Stimulated activated CD4-positive, alpha-beta T cell treated with anti-CD3 and anti-CD28 coated beads, Interleukin-2, amount 100 ng/mL, for 4 hours (primary cell): ENCODE measurements at regions not wholly inside any gene's neighbourhood (a gene's known extent, or its start where the extent isn't known, plus 50 kb on each side); places are given as distances from the start of the nearest gene placed in this dataset.
"Not testable (repeated sequence)": the region's sequence is repeated elsewhere in the genome, so short reads cannot be mapped to it uniquely, and the experiment has no call there.

ENCODE experiments used
- DNase-seq: peaks from one replicate; pipeline ENCODE4 v3.0.0-alpha.2; 2020; ENCODE audit warnings: low read depth

DNA sequence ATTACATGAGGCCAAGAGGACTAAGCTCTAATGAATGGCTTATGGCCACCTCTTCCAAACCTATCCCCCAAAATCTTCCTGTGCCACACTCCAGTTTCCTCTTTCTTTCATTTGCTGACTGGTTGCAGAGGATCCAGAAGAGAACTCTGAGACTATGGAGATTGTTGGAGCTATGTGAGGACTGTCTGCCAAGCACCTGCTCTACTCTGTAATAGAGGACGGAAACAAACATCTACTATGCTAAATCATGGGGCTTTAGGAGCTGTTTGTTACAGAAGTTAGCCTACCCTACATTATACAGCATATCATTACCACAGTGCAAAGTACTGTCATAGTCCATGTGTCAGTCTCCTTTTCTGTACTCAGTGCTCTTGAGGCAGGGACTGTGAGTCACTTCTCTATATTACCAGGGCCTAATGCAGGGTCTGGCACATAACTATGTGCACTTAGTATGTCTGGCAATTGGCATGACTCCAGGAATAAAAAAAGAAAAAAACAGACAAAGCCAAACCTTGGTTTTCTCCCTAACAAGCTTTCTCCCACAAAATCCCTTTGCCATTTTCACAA lies 95.1 kb downstream of the RPAP3 start:
- DNase-seq: no peak

DNA sequence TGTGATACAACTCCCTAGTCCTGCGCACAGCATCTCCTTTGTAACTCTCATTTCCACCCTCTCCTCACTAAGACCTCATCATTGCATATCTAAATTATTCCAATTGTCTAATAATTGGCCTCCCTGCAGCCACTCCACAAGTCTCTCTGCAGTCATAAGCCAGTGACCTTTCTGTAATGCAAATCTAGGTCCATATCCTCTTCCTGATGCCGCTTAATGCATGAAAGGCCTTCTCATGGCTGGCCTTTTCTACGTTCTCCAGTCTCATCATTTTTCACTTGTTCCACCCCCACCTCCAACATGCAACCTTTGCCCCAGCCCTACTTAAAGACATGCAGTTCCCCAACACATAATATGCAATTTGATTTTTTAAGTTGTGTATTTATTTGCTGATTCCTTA lies 96.0 kb downstream of the RPAP3 start:
- DNase-seq: no peak

DNA sequence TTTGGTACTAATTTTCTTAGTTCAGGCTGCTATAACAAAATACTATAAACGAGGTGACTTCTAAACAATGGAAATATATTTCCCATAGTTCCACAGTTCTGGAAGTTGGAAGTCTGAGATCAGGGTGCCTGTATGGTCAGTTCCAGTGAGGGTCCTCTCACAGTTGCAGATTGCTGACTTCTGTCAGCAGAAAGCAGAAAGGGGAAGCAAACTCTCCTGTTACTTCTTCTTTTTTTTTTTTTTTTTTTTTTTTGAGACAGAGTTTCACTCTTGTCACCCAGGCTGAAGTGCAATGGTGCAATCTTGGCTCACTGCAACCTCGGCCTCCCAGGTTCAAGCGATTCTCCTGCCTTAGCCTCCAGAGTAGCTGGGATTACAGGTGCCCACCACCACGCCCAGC lies 97.2 kb downstream of the RPAP3 start:
- DNase-seq: not testable (repeated sequence)

DNA sequence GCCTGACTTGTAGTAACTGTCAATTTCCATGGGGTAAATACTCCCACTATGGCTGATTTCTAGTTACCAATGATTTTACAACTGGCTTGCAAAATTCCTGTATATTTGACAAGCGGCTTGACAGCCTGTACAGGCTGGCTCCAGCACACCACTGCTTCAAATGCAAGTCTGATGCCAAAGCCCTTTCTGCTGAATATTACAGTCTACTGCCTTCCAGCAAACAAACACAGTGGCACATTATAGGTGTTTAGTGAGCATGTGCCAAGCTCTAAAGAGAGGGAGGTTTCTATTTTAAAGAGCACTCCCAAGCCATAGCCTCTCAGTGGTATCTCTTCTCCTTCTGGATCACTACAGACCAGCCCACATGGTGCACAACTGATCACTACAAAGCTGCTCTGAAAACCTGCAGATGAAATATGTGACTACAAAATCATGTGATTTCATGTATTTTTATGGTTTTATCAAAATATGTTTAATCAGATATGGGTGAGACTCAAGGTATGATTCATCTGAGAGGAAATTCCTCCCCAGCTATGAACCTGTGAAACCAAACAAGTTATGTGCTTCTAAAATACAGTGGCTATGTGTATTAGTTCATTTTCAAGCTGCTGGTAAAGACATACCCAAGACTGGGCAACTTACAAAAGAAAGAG lies 101.5 kb downstream of the RPAP3 start:
- DNase-seq: no peak

DNA sequence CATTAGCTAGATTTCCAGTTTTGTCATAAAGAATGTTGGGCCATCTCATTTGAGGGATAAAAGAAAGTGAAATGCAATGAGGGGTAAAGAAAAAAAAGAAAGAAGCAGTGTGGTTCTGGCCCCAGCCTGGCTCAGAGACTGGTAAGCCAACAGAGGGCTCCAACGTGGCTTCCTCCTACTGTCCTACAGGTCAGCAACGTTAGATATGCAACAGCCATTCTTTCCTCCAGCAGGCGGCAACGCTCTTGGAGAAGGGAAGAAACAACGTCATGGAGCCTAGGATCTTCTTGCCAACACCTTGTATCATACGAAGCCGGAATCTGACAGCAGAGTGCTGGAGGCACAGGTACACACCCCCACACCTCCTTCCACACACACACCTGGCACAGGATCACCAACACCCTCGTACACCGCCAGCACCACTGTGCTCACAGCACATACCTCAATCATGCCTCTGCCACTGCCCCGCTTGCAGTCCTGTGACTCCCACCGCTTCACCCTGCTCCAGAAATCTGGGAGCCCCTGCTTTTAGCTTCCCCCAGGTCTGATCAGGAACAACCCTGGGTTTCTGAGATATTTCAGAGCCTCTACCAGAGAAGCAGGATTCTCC lies 102.8 kb downstream of the RPAP3 start:
- DNase-seq: no peak

DNA sequence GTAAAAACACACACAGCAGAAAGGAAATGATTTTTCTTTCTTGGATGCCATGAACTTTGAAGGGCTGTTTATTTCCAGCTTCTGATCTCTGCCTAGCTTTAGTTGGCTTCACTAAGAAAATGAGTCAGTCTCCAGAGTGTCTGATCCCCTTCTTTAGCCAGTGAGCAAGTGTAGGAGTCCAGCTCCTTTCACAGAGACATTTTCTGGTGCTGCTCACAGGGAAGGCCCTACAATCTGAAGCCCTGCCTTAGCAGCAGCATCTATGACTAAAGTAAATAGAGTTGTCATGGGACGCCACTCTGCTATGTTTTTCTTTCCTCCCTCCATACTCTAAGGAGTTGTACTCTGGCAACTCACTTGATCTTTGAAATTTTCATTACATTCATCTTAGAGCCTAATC lies 103.5 kb downstream of the RPAP3 start:
- DNase-seq: no peak

DNA sequence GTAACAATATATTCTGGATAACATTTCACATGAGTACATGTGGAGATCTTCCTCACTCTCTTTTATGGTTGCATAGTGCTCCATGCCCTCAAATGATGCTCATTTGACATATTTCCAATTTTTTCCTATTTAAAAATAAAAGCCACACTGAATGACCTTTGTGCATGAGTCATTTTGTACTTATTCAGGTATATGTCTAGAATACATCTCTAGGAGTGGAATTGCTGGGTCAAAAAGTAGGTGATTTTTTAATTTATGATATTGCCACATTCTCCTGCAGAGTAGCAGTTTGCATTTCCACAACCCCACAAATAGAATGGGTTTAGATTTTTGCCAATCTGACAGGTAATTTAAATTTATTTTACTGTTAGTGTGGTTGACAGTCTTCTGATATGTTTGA lies 104.8 kb downstream of the RPAP3 start:
- DNase-seq: no peak

DNA sequence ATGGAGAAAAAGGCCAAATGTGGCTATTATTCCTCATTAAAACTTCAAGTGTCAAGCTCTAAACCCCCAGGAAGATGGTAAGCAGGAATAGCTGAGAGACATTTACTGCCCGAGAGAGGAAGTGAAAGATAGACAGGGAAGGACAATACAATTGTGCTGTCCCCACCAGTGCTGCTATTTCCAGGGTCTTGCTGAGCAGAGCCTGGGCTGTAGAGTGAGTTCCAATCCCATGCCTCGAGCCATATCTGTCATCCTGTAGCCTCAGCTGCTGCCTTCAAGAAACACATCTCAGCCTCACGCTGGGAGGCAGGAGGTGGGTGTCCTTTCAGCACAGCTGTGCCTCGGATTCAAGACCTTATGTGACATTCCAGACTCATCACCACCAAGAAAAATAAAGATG lies 114.0 kb downstream of the RPAP3 start:
- no peak for DNase-seq

DNA sequence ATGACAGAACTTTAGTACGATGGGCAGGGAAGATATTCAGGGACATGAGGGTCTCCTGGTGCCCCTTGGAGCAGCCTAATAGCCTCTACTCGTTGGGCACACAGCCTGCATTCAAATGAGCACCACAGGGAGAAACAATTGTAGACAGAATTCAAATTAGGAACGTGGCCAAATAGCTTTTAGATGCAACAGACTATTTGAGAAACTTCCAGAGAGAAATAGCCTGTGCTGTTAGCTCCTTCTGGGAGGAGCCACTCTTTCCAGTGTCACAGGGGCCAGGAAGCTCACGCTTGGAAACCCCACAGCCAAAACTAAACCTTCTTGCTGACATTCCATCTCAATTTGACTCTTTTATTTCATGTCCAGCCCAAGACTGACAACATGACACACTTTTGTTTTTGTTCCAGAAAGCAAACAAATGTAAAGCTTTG lies 114.5 kb downstream of the RPAP3 start:
- DNase-seq: no peak

DNA sequence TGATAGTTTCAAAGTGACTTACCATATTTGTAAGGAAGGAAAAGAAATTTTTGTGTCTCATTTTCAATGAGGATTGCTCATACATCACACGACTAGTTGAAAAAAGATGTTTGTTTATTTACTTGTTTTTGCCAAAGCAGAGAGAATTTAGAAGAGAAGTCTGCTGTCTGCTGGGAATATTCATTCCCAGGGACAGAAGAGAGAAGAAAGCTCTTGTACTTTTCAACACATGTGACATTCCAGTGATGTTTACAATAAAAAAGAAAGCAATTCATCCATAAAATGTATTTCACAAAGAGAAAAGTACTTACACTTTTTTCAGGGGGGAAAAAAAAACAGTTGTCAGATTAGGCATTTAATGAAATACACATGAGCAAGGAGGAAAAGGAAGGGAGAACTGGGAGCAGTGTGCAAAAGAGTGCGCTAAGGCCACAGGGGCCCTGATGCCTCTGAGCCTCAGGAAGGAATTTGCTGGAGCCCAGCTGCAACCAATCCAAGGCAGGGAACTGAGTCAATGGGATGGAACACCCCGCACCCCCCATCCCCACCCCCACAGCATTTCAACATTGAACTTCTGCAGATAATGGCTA lies 115.0 kb downstream of the RPAP3 start:
- no peak for DNase-seq

DNA sequence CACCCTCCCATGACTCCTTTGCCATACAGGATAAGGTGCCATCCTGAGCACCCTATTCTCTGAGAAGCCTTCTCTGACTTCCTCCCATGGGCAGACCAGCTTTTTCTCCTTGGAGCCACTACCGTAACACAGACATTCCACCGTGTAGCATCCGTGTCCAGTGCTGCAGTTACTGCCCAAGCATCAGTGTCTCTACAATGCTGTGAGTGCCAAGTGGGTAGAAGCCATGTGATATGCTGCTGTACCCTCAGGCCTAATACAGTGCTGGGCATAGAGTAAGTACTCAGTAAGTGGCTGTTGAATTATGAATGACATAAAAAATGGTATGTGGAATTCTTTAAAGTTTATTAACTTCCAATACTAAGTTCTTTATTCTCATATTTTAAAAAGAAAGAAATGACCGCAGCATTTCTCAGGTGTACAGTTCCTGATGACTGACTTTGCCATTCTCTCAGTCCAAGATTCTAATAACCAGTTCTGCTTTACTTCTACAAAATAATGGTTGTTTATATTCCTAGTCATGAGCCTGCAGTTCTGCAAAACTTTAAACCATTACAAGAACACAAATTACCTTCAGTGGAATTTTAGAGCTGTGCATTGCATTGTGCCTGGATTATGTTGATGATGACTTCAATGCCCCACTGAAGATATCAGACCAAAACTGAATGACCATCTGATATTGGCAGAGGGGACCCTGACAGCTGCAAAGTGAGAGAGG lies 118.7 kb downstream of the RPAP3 start:
- DNase-seq: no peak

DNA sequence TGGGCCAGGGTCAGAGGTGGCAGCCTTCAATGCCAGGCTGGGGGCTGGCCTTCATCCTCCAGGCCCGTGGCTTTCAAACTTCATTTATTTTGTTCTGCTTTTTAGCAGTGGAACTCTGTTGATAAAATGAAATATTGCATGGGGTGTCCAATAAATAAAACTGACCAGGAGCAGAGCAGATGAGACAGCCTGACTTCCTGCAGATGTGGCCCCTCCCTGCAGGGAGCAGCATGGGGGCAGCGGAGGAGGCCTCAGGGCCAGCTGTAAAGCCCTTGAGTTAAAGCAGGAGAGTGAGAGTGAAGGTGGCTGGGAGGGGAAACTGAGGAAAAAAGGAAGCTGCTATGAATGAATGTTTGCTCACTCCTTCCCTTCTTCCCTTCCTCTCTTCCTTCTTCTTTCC lies 120.3 kb downstream of the RPAP3 start:
- DNase-seq: no peak

DNA sequence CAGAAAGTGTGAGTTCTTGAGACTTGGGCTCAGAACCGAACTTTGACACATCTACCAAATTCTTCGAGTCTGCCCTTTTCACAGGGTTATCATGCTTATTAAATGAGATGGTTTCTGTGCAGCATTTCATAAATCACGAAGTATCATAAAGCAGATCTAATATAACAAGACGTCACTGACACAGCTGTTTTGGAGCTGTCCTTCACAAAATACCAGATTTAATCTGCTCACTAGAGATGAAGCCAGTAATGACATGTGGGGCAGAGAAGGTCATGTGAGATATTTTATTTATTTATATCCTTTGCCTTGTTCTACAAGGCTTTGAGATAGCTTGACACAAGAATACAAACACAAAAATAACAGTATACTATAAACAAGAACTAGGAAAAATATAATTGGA lies 127.0 kb downstream of the RPAP3 start:
- no peak for DNase-seq

DNA sequence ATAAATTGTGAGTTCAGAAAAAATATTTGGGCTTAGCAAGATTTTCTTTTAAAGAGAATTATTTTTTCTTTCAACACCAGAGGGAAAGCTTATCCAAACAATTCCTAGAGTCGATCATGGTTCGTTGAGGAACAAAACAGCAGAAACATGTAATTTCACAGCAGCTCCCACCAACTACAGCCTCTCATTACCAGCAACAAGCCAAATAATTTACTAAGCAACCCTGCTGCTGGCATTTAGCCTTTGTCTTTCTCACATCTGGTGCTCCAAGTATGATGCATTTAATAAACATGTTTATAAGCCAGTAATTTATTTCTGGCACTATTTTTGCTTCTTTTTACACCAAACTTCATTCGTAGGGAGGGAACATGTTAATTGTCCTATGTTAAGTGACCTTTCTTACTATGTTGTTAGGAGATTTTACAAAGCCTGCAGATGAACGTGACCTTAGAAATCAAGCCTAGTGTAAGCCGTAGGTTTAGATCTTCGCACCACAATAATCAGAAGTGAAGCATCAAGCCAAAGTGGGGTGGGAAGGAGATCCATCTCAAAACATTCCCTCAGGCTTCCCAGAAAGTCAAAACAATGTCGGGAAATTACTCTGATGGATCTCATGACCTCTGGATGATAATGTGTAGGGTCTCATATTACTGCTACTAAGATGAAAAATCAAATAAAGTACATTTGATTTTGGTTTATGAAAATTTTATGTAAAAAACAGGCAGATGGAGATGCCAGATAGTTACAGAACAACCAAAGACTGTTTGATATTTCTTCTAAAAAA lies 128.4 kb downstream of the RPAP3 start:
- no peak for DNase-seq

DNA sequence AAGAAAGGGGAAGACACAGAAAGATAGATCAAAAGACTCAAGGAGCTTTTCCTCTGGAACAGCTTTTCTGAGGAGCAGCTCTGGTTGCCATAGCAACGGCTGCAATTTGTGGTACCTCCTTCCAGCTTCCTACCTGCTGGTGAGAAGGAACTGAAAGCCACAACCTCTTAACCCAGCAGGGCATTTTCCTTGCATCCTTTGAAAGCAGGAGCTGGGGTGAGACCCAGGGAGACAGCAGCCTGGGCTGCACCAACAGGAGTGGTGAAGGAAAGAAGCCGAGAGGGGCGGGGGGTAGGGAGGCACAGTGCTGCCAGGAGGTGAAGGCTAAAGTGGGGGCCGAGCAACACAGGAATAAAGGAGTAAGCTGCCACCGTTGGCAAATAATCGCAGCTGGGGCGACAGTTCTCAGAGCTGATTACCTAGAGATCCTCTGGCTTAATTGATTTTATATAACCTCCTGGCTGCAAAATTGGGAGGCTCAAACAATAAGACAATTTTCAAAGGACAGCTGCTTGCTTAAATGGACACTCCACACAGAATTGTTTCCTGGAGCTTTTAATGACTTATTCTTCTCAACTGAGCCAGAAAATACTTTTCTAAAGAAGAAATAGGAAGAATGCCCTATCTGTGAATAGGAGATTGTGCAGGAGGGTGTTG lies 129.4 kb downstream of the RPAP3 start:
- DNase-seq: no peak

DNA sequence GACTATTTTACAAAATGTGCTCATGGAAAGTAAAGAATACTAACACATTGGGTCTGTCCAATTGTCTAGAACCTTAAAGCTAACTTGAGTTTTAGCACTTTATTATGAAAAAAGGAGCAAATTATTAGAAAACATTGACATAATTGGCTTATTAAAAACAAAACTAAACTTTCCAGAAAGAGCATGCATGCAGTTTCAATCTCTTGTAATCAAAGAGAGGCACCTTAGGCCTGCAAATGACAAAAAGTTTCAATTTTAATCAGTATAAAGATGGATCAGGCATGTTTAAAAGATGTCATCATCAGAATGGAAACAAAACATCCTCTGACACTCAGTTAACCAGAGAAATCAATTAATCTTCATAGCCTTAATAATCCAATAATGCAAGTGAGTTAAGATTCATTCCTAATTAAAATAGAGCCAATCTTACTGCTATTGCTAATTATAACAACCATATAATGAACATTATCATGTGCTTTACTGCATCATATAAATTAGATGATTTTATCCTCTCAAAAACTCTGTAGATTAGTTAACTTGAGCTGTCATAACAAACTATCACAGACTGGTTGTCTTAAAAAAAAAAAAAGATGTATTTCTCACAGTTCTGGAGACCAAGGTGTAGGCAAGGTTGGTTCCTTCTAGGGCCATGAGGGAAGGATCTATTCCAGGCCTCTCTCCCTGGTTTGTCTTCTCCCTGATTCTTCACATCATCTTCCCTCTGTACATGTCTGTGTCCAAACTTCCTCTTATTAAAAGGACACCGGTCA lies 131.4 kb downstream of the RPAP3 start:
- DNase-seq: no peak

DNA sequence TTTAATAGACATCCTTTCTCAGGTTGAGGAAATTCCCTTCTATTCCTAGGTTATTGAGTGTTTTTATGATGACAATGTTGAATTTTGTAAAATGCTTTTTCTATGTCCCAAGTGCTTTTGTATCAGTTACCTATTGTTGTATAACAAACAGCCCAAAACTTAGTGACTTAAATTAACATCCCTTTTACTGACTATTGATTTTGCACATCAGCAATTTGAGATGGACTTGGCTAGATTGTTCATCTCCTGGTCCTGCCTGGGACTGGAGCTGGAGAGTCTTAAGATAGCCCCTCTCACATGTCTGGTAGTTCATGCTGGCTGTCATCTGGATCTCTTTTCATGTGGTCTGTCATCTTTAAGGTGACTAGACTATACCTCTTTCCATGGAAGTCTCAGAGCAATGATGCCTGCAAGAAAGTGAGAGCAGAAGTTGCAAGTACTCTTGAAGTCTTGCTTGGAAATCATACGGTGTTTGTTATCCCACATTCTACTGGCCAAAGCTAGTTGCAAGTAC lies 132.6 kb downstream of the RPAP3 start:
- DNase-seq: no peak

DNA sequence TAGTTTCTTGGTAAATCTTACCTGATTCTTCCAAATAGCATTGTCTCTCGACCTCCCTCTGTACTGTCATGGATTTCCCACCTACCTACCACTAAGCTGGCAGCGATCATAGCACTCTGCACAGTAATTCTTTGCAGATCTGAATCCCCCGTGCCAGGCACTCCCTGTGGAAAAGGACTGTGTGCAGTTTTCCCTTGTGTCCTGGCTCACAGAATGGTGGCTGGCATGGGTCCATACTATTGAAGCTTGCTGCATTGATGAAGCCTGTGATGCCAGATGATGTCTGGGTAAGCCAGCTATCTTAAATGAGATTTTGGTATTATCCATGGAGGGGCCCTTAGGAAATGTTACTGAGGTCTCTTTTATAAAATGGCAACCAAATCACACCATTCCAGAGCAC lies 135.7 kb downstream of the RPAP3 start:
- no peak for DNase-seq

DNA sequence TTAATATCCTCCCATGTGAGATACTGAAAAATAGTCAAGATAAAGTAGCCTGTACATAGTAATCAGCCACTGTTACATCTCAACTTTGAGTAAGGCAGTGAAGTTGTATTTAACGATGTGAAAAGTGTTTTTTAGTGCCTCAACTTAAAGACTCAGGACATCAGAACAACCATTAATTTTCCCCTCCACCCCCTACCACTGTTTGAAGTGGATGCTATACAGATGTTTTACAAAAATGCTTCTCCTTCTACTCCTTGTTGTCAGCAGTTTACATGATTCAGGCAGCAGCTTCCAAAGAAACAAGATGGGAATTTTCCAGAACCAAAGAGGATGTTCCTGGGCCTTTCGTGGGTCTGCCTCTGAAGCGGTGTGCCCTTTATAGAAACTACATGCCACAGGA lies 143.6 kb downstream of the RPAP3 start:
- no peak for DNase-seq

DNA sequence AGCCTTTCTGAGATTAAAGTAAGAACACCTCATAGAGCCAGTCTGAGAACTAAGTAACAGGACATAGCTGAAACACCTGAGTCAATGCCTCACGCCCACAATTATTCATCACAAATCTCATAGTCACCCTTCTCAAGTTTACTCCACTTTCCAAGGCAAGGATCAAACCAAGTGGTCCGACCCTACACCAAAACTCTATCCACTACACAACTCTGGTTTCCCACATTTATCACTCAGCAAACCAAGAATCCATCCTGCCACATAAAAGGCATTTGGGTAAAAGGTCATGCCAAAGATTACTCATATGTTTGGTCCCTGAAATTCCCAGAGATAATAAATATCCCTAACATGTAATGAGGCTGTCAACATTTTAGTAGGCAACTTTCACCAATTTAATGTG lies 144.1 kb downstream of the RPAP3 start:
- DNase-seq: no peak

DNA sequence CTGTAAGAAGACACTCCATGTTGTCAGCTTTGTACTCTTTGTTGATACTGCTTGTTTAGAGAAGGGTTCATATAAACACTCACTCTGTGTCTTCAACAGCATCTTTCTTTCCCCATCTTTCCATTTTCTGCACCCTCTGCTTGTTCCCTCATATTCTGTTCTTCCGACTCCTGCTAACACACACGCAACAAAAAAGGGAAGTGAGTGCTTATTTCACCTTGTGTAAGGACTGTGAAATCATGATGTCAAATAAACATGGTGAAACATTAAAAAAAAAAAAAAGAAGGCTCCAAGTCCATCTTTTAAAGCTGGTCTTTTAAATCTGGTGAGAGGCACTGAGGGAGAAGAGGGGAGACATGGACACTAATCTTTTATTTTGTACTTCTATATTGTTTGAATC lies 145.4 kb downstream of the RPAP3 start:
- DNase-seq: no peak
